ENCODE measurements at regions not wholly inside any gene's neighbourhood (a gene's known extent, or its start where the extent isn't known, plus 50 kb on each side); places are given as distances from the start of the nearest gene placed in this dataset.
"Not testable (repeated sequence)": the region's sequence is repeated elsewhere in the genome, so short reads cannot be mapped to it uniquely, and the experiment has no call there.

- no peak for DNase-seq (ENCODE audit: low read depth)
- no peak overlapping the region for H3K4me3 ChIP-seq (ENCODE audit: low read depth, low read length)
- FAIRE-seq, result no peak
- H3K36me3 ChIP-seq (ENCODE audit: control insufficient read depth, insufficient read depth, low read length), result no peaks in the 10 kb centered on the region
- peaks cover 3% of the 10 kb centered on the region for H3K27me3 ChIP-seq (ENCODE audit: control insufficient read depth, insufficient read depth, low read length)
- TF ChIP-seq CTCF (IDR thresholded peaks at IDR 0.05; ENCODE audit: insufficient read depth, low read length, severe bottlenecking), result no peak
Measured at GRCh38 chr3:10653241-10653640, 147.9 kb upstream of the ATP2B2 start.

- Histone ChIP-seq H3K36me3 (ENCODE audit: control insufficient read depth, insufficient read depth, low read length) (no peaks in the 10 kb centered on the region), H3K27me3 (ENCODE audit: control insufficient read depth, insufficient read depth, low read length) (peaks cover 3% of the 10 kb centered on the region), H3K4me3 (ENCODE audit: low read depth, low read length) (no peak overlapping the region)
- no peak for TF ChIP-seq CTCF (IDR thresholded peaks at IDR 0.05; ENCODE audit: insufficient read depth, low read length, severe bottlenecking)
- DNase-seq (ENCODE audit: low read depth), result no peak
- no peak for FAIRE-seq
Measured at GRCh38 chr3:10653866-10654611, 148.7 kb upstream of the ATP2B2 start.

GRCh38 chr3:10655105-10655504 lies 149.7 kb upstream of the ATP2B2 start:
- FAIRE-seq (no peak), DNase-seq (ENCODE audit: low read depth) (no peak)
- no peaks in the 10 kb centered on the region for H3K36me3 ChIP-seq (ENCODE audit: control insufficient read depth, insufficient read depth, low read length)
- TF ChIP-seq CTCF (IDR thresholded peaks at IDR 0.05; ENCODE audit: insufficient read depth, low read length, severe bottlenecking), result no peak
- H3K4me3 ChIP-seq (ENCODE audit: low read depth, low read length), result no peak overlapping the region
- H3K27me3 ChIP-seq (ENCODE audit: control insufficient read depth, insufficient read depth, low read length), result peaks cover 3% of the 10 kb centered on the region

GRCh38 chr3:10657339-10657738 lies 152.0 kb upstream of the ATP2B2 start:
- not testable (repeated sequence) for FAIRE-seq; H3K4me3 ChIP-seq (ENCODE audit: low read depth, low read length); DNase-seq (ENCODE audit: low read depth); H3K36me3 ChIP-seq (ENCODE audit: control insufficient read depth, insufficient read depth, low read length); H3K27me3 ChIP-seq (ENCODE audit: control insufficient read depth, insufficient read depth, low read length)

GRCh38 chr3:10665592-10665991 lies 150.4 kb upstream of the SLC6A11 start:
- DNase-seq (ENCODE audit: low read depth) (no peak), FAIRE-seq (no peak)
- no peak for TF ChIP-seq CTCF (IDR thresholded peaks at IDR 0.05; ENCODE audit: insufficient read depth, low read length, severe bottlenecking)
- H3K27me3 ChIP-seq (ENCODE audit: control insufficient read depth, insufficient read depth, low read length), result no peaks in the 10 kb centered on the region
- no peaks in the 10 kb centered on the region for H3K36me3 ChIP-seq (ENCODE audit: control insufficient read depth, insufficient read depth, low read length)
- no peak overlapping the region for H3K4me3 ChIP-seq (ENCODE audit: low read depth, low read length)

- H3K27me3 ChIP-seq (ENCODE audit: control insufficient read depth, insufficient read depth, low read length), result no peaks in the 10 kb centered on the region
- FAIRE-seq, result no peak
- TF ChIP-seq CTCF (IDR thresholded peaks at IDR 0.05; ENCODE audit: insufficient read depth, low read length, severe bottlenecking), result no peak
- no peaks in the 10 kb centered on the region for H3K36me3 ChIP-seq (ENCODE audit: control insufficient read depth, insufficient read depth, low read length)
- H3K4me3 ChIP-seq (ENCODE audit: low read depth, low read length), result no peak overlapping the region
- no peak for DNase-seq (ENCODE audit: low read depth)
Measured at GRCh38 chr3:10666621-10667020, 149.4 kb upstream of the SLC6A11 start.

Data from bronchial epithelial cell (primary cell).